ENCODE measurements at regions not wholly inside any gene's neighbourhood (a gene's known extent, or its start where the extent isn't known, plus 50 kb on each side); places are given as distances from the start of the nearest gene placed in this dataset.
"Not testable (repeated sequence)": the region's sequence is repeated elsewhere in the genome, so short reads cannot be mapped to it uniquely, and the experiment has no call there.

DNA sequence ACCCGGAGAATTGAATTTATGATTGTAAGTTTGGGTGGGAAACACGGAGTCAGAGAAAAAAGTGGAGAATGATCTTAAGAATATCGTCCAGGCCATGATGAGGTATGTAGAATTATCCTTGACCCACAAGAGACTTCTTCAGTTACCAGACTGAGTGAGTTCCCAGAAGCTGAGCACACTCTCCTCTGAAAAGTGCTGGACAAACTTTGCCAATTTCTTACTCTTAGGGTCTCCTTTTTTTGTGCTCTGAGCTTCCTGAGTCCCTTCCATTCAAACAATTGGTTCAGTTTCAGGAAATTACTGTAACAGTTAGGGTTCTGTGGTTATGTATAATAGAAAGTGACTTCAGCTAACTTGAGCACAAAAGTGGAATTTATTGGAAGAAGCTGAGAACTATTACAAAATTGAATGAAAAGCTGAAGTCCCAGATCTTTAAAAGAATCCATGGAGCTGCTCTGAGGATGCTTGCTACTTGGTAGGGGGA lies 50.6 kb upstream of the EHBP1 start:
- intact Hi-C loops (cut with DNase I), result no loop called here
- no peak for ATAC-seq

DNA sequence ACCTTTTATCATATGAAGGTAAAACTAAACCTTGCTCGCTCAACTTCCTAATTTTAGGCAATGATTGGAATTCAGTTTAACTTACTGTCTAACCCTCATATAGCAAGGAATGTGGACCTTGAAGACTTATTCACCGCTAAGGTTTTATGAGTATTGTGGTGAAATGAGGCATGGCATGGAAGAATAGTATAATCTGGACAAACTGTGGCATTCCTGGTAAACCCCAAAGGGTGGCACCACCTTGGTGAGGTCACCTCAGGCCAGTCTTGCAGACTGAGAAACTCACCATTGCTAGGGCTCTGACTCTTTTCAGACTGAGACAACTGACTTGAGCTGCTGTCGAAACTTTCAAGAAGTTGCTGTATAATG lies 51.1 kb upstream of the EHBP1 start:
- no peak for ATAC-seq
- intact Hi-C loops (cut with DNase I), result no loop called here
- DNase-seq (ENCODE audit: missing footprints), result no peak

More for the DNA sequence above, 50.6 kb upstream of the EHBP1 start:
- no peak for DNase-seq (ENCODE audit: missing footprints)

DNA sequence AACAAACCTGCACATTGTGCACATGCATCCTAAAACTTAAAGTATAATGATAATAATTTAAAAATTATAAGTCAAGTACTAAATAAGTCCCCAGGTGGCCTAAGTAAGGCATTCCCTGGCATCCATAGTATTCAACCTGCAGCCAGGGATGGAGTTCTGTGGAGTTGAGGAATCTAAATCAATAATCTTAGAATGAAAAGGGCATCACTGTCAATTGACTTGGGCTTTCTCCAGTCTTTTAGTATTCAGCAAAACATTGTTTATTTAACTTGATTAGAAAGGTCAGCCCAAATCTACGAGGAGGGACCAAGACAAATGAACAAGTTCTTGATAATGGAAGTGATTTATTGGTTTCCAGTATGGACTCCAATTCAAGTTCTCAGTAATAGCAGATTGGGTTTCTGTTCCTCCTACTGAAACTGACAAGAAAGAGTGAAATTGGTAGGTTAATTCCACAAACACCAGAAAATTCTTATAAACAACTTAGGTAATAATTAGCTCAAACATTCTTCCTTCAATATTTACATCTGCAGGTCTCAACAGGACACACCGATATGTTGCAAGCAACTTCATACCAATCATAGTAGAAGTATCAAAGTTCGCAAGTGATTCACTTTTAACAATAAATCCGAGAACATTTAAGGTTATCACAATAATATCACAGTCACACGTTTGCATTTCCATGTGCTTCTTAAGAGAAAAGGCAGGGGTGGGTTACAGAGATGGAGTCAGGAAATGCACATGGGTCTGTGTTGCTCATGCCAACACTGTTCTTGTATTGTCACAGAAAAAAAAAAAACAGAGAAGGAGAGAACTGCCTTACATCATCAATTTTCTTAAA lies 51.7 kb upstream of the EHBP1 start:
- ATAC-seq (no peak), DNase-seq (ENCODE audit: missing footprints) (no peak)
- intact Hi-C loops (cut with DNase I), result no loop called here

DNA sequence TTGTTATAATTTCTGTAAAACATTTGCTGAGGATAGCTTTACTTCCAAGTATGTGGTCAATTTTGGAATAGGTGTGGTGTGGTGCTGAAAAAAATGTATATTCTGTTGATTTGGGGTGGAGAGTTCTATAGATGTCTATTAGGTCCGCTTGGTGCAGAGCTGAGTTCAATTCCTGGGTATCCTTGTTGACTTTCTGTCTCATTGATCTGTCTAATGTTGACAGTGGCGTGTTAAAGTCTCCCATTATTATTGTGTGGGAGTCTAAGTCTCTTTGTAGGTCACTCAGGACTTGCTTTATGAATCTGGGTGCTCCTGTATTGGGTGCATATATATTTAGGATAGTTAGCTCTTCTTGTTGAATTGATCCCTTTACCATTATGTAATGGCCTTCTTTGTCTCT lies 56.4 kb upstream of the EHBP1 start:
- ATAC-seq; intact Hi-C loops (cut with DNase I); DNase-seq (ENCODE audit: missing footprints): not testable (repeated sequence)

DNA sequence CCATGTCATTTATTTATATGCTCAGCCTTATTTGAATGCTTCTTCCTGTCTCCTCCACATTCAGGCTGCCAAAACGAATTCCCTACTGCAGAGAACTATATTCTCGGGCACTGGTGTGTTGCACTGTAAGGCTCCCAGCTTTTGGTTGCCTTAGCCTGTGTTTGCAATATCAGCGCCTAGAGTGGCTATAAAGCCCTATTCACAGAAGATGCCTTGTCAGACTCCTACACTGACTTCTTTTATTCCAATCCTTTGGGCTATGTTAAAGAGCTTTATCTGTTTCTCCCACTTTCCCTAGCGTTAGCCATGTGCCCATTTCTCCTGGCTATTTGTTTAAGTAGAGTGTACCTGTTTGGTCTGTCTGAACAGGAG lies 62.4 kb upstream of the EHBP1 start:
- ATAC-seq, result no peak
- intact Hi-C loops (cut with DNase I), result no loop called here
- DNase-seq (ENCODE audit: missing footprints), result no peak

DNA sequence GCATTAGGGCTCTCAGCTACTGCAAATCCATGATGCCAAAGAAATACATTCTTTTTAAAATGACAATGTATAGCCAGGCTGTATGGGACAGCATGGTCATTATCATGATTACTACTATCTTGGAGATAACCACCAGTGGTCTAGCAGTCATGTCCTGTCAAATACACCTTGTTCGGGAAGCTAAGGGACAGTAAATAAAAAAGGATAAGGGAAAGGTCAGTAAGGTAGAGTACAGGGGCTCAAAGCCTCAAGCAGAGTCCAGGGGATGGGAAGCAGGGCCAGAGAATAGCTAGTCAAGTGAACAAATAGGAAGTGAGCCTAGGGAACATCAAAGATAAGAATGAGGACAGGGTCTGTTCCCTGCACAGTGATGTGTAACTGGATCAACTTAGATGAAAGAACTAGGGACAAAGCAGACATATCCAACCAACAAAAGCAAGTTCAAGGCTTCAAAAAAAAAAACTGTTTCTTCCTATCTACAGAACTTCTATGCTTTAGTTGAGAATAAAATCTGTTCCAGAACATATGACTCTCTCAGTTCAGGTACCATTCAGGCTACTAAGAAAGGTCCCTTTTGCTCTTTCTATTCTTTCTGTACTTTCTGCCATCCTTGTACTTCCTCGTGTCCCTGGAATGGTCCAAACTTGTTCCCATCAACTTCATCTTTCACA lies 62.9 kb upstream of the EHBP1 start:
- intact Hi-C loops (cut with DNase I), result no loop called here
- ATAC-seq, result no peak
- DNase-seq (ENCODE audit: missing footprints), result no peak

DNA sequence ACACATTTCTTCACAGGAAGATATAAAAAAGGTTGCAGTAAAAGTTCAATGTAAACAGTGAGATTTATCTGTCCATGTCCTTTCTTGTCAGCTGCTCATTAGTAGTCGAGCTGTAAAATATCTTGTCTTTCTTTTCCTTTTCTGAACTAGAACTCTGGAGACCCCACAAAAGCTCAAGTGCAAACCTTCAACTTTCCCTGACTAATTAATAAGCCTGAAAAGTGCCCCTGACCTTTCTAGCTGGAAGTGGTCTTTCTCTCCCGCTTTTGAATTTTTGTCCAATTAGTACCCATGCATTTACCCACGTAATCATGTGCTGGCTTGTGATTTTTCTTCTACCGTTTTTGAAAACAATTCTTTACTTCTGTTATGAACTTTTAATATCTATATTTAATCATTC lies 63.6 kb upstream of the EHBP1 start:
- DNase-seq (ENCODE audit: missing footprints) (no peak), ATAC-seq (no peak)
- intact Hi-C loops (cut with DNase I), result no loop called here

DNA sequence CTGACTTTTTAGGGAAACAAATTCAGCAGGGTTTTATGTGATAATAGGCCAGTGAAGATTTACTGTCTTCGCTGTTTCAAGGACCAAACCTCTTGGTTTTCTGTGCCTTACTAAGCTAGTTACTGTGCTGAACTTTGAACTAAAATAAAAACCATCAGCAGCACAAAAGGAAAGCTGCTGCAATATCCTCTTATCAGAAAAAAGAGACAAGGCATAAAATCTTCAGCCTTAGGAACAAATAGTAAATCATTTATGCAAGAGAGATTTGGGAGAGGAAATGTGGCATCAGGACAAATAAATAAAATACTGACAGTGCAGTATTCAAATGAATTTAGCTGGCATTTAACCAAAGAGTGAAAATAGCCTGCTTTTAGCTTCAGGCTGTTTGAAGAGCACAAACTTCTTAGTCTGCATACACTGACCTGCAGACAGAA lies 64.1 kb upstream of the EHBP1 start:
- intact Hi-C loops (cut with DNase I), result no loop called here
- ATAC-seq (no peak), DNase-seq (ENCODE audit: missing footprints) (no peak)

DNA sequence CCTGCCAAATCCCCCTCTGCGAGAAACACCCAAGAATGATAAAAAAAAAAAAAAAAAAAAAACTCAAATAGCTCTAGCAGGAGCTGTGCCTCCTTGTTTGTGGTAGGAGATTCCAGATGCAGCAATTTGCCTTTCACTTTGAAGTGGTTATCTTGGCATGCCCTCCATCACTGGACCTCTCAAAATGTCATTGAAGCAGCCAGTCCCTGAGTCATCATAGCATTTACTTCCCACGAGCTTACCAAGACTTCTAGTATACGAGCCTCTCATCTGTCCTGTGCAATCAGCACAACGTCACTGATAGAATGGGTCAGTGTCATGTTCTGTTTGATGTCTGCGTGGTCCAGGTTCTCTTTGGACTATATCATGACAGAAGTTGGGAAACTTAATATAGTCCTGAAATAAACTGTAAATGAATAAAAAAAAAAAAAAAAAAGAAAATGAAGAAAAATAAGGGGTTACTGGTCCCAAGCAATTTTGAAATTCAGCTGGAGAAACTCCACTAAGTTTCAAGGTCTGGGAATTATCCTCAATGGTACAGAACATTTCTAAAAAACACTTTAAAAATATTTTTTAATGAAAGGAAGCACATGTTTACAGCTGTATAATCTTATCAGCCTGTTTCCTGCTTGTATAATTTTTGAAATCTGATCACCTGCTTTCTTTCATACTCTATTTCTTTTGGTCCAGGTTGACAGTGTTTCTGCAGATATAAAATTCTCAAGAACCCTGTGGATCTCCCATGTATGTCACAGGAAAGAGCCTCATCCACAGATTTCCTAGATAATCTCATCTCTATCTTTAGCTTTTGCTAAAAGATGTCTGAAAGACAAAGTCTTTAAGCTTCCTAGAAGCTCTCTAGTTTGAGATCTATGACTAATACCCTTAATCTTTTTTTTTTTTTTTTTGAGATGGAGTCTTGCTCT lies 74.1 kb upstream of the EHBP1 start:
- ATAC-seq, result no peak
- no peak for DNase-seq (ENCODE audit: missing footprints)
- intact Hi-C loops (cut with DNase I), result no loop called here

DNA sequence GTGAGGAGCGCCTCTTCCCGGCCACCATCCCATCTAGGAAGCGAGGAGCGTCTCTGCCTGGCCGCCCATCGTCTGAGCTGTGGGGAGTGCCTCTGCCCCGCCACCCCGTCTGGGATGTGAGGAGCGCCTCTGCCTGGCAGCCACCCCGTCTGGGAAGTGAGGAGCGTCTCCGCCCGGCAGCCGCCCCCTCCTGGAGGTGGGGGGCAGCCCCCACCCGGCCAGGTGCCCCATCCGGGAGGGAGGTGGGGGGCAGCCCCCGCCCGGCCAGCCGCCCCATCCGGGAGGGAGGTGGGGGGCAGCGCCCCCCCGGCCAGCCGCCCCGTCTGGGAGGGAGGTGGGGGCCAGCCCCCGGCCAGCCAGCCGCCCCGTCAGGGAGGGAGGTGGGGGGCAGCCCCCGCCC lies 75.3 kb upstream of the EHBP1 start:
- DNase-seq (ENCODE audit: missing footprints); ATAC-seq: not testable (repeated sequence)

DNA sequence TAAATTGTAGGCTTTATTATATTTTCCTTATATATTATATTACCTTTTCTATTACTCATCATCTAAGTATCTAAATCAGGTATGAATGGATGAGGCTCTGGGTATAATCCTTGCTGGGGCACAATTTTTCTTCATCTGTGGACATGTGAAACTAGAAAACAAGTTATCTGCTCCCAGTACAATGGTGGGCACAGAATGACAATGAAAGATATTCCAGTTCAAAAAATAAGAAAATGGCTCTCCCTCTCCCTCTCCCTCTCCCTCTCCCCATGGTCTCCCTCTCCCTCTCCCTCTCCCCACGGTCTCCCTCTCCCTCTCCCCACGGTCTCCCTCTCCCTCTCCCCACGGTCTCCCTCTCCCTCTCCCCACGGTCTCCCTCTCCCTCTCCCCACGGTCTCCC lies 76.2 kb upstream of the EHBP1 start:
- ATAC-seq; DNase-seq (ENCODE audit: missing footprints); intact Hi-C loops (cut with DNase I): not testable (repeated sequence)

More for the DNA sequence above, 75.3 kb upstream of the EHBP1 start:
- intact Hi-C loops (cut with DNase I), result not testable (repeated sequence)

DNA sequence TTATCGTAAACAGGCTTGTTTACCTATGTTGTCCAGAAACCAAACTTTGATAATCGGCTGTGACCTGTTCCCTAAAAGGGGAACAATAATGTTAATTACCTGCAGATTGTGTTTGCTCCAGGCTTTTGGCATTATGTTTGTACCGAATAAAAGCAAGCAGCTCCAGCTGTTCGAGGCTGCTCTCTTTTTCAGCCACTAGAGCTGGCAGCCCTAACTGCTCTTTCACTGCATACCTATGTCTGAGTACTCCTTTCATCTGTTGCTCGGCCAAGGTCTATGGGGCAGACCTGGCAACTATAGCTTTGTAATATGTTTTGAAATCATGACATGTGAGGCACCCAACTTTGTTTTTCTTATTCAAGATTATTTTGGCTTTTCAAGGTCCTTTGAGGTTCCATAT lies 77.8 kb upstream of the EHBP1 start:
- intact Hi-C loops (cut with DNase I), result no loop called here
- DNase-seq (ENCODE audit: missing footprints), result no peak
- ATAC-seq, result no peak

DNA sequence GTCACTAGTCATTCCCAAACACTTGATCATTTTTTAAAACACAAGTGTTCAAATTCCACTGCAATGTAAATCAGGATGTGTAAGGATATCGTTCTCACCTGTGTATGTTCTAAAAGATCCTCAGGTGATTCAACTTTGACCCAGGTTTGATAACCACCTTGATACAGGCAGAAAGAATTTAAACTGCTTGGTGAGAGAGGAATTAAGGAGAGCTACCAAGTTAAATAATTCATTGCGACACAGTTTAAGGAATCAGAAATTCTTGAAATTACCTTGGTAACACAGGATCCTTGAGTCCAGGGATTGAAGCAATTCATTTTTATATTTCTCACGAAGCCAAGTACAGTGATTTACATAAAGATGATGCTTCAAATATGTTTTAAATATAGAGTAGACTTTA lies 80.7 kb upstream of the EHBP1 start:
- ATAC-seq (no peak), DNase-seq (ENCODE audit: missing footprints) (no peak)
- intact Hi-C loops (cut with DNase I), result no loop called here

DNA sequence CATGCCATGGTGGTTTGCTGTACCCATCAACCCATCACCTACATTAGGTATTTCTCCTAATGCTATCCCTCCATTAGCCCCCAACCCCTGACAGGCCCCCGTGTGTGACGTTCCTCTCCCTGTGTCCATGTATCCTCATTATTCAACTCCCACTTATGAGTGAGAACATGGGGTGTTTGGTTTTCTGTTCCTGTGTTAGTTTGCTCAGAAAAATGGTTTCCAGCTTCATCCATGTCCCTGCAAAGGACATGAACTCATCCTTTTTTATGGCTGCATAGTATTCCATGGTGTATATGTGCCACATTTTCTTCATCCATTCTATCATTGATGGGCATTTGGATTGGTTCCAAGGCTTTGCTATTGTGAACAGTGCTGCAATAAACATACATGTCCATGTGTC lies 89.0 kb upstream of the EHBP1 start:
- DNase-seq (ENCODE audit: missing footprints); ATAC-seq; intact Hi-C loops (cut with DNase I): not testable (repeated sequence)

DNA sequence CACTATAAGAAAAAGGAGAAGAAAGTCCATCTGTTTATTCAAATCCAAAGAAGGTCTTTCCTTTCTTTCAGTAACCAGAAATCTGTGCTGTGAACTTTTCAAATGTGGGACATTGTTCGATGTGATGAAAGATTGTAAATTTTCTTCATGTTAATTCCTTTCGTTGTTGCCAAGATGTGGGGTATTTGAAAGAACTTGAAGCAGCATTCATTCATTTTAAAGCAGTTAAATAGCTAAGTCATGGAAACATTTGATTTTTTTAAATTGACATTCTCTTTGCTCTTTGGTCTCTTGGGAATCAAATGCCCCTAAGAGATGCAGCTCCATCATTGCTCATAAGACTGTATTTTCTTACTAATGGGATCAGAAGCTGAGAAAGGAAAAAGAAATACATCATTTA lies 93.7 kb upstream of the EHBP1 start:
- intact Hi-C loops (cut with DNase I), result no loop called here
- no peak for ATAC-seq

DNA sequence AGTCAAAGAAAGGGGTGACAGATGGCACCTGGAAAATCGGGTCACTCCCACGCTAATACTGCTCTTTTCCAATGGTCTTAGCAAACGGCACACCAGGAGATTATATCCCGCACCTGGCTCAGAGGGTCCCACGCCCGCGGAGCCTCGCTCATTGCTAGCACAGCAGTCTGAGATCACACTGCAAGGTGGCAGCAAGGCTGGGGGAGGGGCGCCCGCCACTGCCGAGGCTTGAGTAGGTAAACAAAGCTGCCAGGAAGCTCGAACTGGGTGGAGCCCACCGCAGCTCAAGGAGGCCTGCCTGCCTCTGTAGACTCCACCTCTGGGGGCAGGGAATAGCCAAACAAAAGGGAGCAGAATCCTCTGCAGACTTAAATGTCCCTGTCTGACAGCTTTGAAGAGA lies 99.5 kb upstream of the TMEM17 start:
- DNase-seq (ENCODE audit: missing footprints); ATAC-seq; intact Hi-C loops (cut with DNase I): not testable (repeated sequence)

More for the DNA sequence above, 93.7 kb upstream of the EHBP1 start:
- DNase-seq (ENCODE audit: missing footprints), result no peak

DNA sequence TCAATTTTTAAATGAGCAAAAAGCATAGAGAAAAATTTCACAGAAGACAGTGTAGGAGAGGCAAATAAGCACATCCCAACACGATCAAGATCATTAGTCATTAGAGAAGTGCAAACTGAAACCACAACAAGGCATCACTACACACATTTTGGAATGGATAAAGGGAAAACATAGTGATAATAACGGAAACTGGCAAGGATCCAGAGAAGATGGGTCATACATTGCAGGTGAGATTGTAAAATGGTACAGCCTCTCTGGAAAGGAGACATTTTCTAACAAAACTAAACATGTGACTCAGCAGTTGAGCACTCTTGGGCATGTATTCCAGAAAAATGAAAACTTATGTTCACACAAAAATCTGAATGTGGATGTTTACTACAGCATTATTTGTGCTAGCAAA lies 98.3 kb upstream of the TMEM17 start:
- ATAC-seq (no peak), DNase-seq (ENCODE audit: missing footprints) (no peak)
- intact Hi-C loops (cut with DNase I), result no loop called here

DNA sequence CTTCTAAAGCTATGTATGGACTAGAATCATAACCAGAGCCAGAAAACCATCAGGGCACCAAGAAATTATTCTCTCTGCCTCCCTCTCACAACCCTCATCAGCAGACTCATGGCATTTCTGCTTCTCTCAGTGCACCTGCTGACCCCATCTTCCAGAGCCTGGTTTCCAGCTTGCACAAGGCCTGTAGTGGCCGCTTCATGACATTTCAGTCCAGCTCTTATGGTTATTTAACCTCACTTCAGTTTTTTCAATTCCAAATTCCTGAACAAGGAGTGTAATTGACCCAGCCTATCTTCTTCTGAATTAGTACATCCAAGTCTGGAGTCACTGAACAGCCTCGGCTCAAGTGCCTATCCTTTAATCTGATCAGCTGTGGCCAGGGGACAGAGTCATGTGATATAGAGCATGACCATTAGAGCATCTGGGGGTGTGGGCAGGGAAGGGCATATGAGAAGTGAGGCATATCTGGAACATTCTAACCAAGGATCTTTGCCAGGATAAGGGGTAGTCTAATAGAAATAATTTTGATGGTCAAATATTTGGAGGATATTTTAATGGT lies 97.2 kb upstream of the TMEM17 start:
- intact Hi-C loops (cut with DNase I), result no loop called here
- ATAC-seq, result no peak
- DNase-seq (ENCODE audit: missing footprints), result no peak
